ENCODE measurements at regions not wholly inside any gene's neighbourhood (a gene's known extent, or its start where the extent isn't known, plus 50 kb on each side); places are given as distances from the start of the nearest gene placed in this dataset.

DNA sequence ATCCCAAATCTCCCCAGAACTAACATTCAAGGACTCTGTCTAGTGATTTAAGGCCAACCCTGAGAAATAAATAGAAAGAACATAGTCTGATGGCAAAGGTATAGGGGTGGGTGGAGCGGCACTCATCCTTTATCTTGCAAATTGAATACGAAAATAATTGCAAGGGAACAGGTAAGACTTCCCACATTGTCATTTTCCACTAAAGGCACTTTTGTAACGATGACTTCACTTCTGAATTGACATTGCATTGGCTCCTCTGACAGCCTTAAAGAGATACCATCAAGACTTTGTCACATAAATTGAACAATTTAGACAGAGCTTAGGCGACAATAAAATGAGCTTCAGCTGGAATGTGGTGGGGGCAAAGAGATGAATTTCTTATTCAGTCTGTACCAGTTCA lies 75.3 kb upstream of the PLCL2 start:
- peaks cover 3% of the 10 kb centered on the region for H3K27me3 ChIP-seq (ENCODE audit: insufficient read depth, low read length)
- no peaks in the 10 kb centered on the region for H3K9me3 ChIP-seq (ENCODE audit: low read length)
- H3K4me3 ChIP-seq (ENCODE audit: low read length) = no peak overlapping the region
- no peaks in the 10 kb centered on the region for H3K36me3 ChIP-seq (ENCODE audit: insufficient read depth, low read length)
- H3K4me1 ChIP-seq (ENCODE audit: insufficient read depth, low read length) = peaks cover 6% of the 10 kb centered on the region
- H2AFZ ChIP-seq (ENCODE audit: low read depth, low read length) = no peak overlapping the region

DNA sequence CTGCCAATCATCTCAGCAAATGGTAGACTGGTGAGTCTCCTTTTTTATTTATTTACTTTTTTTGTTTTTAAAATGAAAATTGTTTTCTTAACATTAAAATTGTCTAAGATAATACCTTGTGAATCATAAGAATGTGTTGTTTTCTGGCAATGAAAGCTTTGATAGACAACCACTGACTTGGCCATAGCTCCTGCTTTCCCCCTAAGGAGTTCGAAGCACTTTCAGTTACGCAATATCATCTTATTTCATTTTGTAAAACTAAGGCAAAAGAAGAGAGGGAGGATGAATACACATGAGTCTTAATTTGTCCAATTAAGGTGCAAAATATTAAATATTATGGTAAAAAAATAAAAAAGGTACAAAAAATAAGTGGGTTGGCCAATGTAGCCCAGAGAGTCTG lies 74.8 kb upstream of the PLCL2 start:
- H3K36me3 ChIP-seq (ENCODE audit: insufficient read depth, low read length) = no peaks in the 10 kb centered on the region
- H3K4me3 ChIP-seq (ENCODE audit: low read length) = no peak overlapping the region
- H3K27me3 ChIP-seq (ENCODE audit: insufficient read depth, low read length) = no peaks in the 10 kb centered on the region
- no peaks in the 10 kb centered on the region for H3K9me3 ChIP-seq (ENCODE audit: low read length)
- peaks cover 6% of the 10 kb centered on the region for H3K4me1 ChIP-seq (ENCODE audit: insufficient read depth, low read length)
- no peak overlapping the region for H2AFZ ChIP-seq (ENCODE audit: low read depth, low read length)

DNA sequence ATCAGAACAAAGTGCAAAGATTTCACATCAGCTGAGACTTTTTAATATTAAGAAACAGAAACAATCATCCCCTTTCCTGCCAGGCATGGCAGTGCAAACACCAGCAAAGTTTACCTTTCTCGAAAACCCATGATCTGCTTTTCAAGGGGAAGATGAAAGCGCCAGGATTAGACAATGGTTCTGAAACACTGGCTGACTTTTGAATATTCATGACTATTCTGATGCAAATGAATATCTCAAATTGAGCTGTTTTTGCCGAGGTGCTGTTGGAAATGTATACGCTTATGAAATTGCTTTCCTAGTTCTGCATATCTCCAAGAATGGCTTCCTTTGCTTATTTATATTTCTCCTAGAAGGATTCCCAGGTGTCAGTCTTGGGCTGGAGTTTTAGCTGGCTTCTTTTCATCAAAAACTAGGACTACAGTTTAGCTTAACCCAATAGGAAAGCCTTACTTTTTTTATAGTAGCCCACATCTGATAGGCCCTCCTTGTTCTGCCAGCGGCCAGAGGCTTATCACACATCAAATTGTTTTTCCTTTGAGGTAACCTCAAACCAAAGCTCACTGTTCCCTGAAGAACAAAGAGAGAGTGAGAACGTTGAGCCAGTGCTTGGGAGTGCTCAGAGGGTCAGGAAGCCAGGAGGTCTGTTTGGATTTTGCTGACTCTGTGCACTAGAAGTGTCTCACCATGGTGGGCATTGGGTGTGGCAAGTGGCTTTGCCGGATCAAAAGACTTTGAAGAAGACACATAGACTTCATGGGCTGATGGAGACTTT lies 74.0 kb upstream of the PLCL2 start:
- Histone ChIP-seq H2AFZ (ENCODE audit: low read depth, low read length) (no peak overlapping the region), H3K9me3 (ENCODE audit: low read length) (no peaks in the 10 kb centered on the region), H3K36me3 (ENCODE audit: insufficient read depth, low read length) (no peaks in the 10 kb centered on the region), H3K4me3 (ENCODE audit: low read length) (no peak overlapping the region), H3K4me1 (ENCODE audit: insufficient read depth, low read length) (peaks cover 6% of the 10 kb centered on the region), H3K27me3 (ENCODE audit: insufficient read depth, low read length) (no peaks in the 10 kb centered on the region)

DNA sequence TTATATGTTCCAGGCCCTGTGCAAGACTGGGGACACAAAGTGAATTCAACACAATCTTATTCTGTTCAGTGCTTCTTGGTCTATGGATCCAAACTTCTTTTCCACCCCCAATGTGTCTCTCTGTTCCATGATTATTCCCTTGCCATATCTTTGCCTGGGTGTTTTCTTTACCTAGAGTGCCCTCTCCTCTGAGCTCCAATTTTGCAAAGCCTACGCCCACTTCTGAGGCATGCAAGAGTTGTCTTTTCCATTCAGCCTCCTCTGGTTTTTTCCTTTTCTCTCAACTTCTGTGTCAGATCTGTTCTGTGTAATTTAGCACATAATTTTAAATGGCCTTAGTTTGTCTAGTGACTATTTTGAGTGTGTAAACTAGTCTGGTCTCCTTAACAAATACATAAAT lies 72.8 kb upstream of the PLCL2 start:
- no peaks in the 10 kb centered on the region for H3K9me3 ChIP-seq (ENCODE audit: low read length)
- H3K4me1 ChIP-seq (ENCODE audit: insufficient read depth, low read length) = peaks cover 6% of the 10 kb centered on the region
- no peak overlapping the region for H3K4me3 ChIP-seq (ENCODE audit: low read length)
- no peaks in the 10 kb centered on the region for H3K27me3 ChIP-seq (ENCODE audit: insufficient read depth, low read length)
- H3K36me3 ChIP-seq (ENCODE audit: insufficient read depth, low read length) = no peaks in the 10 kb centered on the region
- H2AFZ ChIP-seq (ENCODE audit: low read depth, low read length) = no peak overlapping the region

DNA sequence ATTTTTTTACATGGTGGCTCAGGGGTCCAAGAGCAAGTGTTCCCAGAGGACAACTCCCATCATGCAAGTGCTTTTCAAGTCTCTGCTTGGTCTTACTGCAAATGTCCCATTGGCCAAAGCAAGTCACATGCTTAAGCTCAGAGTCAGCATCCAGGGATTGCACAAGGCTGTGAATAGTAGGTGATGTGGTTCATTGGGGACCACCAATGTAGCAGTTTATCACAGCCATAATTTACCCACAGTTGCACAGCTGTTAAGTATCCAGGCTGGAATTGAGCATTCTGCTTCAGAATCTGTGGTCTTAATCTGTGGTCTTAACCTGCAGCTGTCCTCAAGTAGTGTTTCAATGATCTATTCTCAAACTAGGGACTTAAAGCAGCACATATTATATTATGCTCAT lies 71.4 kb upstream of the PLCL2 start:
- H3K9me3 ChIP-seq (ENCODE audit: low read length) = no peaks in the 10 kb centered on the region
- no peaks in the 10 kb centered on the region for H3K27me3 ChIP-seq (ENCODE audit: insufficient read depth, low read length)
- no peaks in the 10 kb centered on the region for H3K36me3 ChIP-seq (ENCODE audit: insufficient read depth, low read length)
- H3K4me3 ChIP-seq (ENCODE audit: low read length) = no peak overlapping the region
- H2AFZ ChIP-seq (ENCODE audit: low read depth, low read length) = no peak overlapping the region
- H3K4me1 ChIP-seq (ENCODE audit: insufficient read depth, low read length) = peaks cover 6% of the 10 kb centered on the region

DNA sequence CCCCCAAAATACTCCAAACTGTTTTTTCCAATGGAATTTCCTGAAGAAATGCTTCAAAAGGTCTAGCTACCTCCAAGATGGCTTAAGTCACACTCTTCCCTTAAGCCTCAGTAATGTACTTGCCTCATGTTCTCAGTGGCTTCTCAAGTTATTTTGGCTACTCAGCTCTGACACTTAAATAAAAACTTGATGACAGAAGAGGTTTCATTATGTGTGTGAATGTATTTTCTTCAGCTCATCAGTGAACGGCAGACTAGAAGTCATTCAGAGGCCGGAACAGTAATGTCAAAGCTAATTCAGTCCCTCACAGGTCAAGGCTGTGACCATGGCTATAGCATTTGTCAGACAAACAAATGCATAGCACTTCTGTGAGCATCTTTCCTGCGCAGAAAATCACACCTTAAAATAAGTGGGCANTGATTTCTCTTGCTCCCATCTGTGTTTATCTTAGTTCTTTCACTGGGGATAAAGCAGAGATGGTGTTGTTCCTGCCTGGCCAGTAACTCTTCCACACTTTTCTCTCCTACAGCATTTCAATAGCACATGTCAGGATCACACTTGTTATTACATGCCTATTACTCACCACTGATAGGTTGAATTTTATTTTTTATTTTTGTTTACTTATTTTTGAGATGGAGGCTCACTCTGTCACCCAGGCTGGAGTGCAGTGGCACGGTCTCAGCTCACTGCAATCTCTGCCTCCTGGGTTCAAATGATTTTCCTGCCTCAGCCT lies 68.5 kb upstream of the PLCL2 start:
- H3K4me1 ChIP-seq (ENCODE audit: insufficient read depth, low read length) = no peaks in the 10 kb centered on the region
- H3K36me3 ChIP-seq (ENCODE audit: insufficient read depth, low read length) = no peaks in the 10 kb centered on the region
- H3K4me3 ChIP-seq (ENCODE audit: low read length) = no peak overlapping the region
- H2AFZ ChIP-seq (ENCODE audit: low read depth, low read length) = no peak overlapping the region
- H3K9me3 ChIP-seq (ENCODE audit: low read length) = no peaks in the 10 kb centered on the region
- H3K27me3 ChIP-seq (ENCODE audit: insufficient read depth, low read length) = no peaks in the 10 kb centered on the region

DNA sequence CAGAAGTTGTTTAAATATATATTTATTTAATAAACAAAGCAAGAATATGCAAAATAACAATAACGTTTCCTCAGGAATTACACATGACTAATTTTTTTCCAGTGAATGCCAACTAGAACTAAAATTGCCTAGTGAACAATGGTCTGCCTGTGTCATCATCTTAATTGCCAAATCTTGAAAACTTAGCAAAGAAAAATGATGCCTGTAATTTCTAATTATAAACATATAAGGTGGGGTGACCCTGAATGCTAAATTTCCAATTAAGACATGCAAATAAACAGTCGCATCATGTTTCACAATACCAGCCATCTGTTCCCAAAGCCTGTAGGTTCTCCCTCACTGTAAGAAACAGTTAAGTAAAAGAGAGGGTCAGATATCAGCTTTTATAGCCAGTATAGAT lies 67.6 kb upstream of the PLCL2 start:
- H3K36me3 ChIP-seq (ENCODE audit: insufficient read depth, low read length) = no peaks in the 10 kb centered on the region
- no peaks in the 10 kb centered on the region for H3K9me3 ChIP-seq (ENCODE audit: low read length)
- no peak overlapping the region for H2AFZ ChIP-seq (ENCODE audit: low read depth, low read length)
- no peaks in the 10 kb centered on the region for H3K27me3 ChIP-seq (ENCODE audit: insufficient read depth, low read length)
- H3K4me1 ChIP-seq (ENCODE audit: insufficient read depth, low read length) = no peaks in the 10 kb centered on the region
- H3K4me3 ChIP-seq (ENCODE audit: low read length) = no peak overlapping the region

DNA sequence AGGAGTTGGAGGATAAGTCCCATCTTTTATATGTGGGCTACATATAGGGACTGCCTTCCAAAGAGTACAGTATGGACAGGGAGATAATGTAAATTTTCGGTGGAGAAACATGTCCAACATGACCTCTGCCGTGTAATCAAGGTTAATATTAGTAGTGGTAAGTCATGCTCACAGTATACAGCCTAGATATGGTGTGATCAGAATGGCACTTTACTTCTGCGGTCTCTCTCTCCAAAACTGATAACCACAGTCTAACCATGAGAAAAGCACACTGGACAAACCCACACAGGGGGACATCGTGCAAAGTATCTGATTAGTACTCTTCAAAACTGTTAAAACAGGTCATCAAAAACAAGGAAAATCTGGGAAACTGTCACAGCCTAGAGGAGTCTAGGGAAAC lies 66.6 kb upstream of the PLCL2 start:
- Histone ChIP-seq H2AFZ (ENCODE audit: low read depth, low read length) (no peak overlapping the region), H3K4me3 (ENCODE audit: low read length) (no peak overlapping the region), H3K9me3 (ENCODE audit: low read length) (no peaks in the 10 kb centered on the region), H3K4me1 (ENCODE audit: insufficient read depth, low read length) (no peaks in the 10 kb centered on the region), H3K36me3 (ENCODE audit: insufficient read depth, low read length) (no peaks in the 10 kb centered on the region), H3K27me3 (ENCODE audit: insufficient read depth, low read length) (no peaks in the 10 kb centered on the region)

DNA sequence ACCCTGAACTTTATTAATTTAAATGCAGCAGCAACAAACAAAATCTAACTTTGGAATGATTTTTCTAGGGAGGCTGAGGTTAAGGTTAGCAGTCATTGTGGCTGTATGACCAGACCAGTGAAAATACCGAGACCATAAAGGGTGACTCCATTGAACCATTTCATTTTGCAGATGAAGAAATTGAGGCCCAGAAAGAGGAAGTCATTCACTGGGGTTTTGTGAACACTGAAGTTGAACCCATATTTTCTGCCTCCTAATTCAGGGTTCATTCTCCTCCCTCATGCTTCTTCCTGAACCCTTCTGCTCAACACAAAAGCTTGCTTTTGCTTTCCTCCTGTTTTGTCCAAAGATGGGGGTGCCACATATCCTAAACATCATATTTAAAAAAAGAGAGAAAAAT lies 65.8 kb upstream of the PLCL2 start:
- no peak overlapping the region for H3K4me3 ChIP-seq (ENCODE audit: low read length)
- no peaks in the 10 kb centered on the region for H3K9me3 ChIP-seq (ENCODE audit: low read length)
- no peaks in the 10 kb centered on the region for H3K4me1 ChIP-seq (ENCODE audit: insufficient read depth, low read length)
- no peaks in the 10 kb centered on the region for H3K27me3 ChIP-seq (ENCODE audit: insufficient read depth, low read length)
- no peak overlapping the region for H2AFZ ChIP-seq (ENCODE audit: low read depth, low read length)
- H3K36me3 ChIP-seq (ENCODE audit: insufficient read depth, low read length) = no peaks in the 10 kb centered on the region

DNA sequence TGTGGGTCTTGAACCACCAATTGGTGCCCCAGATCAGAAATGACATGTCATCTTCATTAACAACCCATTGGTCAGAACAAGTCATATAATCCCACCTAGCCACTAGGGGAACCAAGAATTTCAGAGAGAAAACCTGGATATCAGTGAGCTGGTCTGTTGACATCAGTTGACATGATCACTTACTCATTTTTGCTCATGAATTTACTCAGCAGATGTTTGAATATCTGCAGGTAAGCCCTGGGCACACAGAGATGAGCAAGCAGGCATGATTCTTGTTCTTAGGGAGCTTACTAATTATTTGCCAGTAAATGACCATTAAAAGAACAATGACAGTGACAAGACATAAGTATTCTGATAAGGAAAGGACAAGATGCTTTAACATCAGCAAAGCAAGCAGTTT lies 64.3 kb upstream of the PLCL2 start:
- Histone ChIP-seq H3K9me3 (ENCODE audit: low read length) (no peaks in the 10 kb centered on the region), H3K4me3 (ENCODE audit: low read length) (no peak overlapping the region), H3K4me1 (ENCODE audit: insufficient read depth, low read length) (no peaks in the 10 kb centered on the region), H2AFZ (ENCODE audit: low read depth, low read length) (no peak overlapping the region), H3K27me3 (ENCODE audit: insufficient read depth, low read length) (no peaks in the 10 kb centered on the region), H3K36me3 (ENCODE audit: insufficient read depth, low read length) (no peaks in the 10 kb centered on the region)

DNA sequence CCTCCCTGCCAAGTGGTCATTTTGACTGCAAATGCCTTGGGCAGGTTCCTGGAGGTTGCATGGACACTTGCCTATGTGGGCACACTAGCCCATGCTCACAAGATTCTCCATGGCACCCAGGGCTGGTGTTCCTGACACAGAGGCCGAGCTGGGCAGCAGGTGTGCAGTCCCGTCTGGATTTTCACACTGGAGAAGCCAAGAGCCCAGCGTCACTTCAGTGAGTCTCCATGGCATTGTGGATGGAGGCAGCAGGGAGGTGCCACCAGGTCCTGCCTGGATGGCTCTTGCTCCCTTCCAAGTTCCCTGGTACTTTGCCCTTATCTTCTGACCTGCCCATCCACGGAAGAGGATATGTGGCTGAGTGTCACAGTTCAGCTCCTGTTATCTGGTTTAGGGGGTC lies 63.7 kb upstream of the PLCL2 start:
- Histone ChIP-seq H3K4me1 (ENCODE audit: insufficient read depth, low read length) (no peaks in the 10 kb centered on the region), H3K27me3 (ENCODE audit: insufficient read depth, low read length) (no peaks in the 10 kb centered on the region), H3K4me3 (ENCODE audit: low read length) (no peak overlapping the region), H2AFZ (ENCODE audit: low read depth, low read length) (no peak overlapping the region), H3K9me3 (ENCODE audit: low read length) (no peaks in the 10 kb centered on the region), H3K36me3 (ENCODE audit: insufficient read depth, low read length) (no peaks in the 10 kb centered on the region)

DNA sequence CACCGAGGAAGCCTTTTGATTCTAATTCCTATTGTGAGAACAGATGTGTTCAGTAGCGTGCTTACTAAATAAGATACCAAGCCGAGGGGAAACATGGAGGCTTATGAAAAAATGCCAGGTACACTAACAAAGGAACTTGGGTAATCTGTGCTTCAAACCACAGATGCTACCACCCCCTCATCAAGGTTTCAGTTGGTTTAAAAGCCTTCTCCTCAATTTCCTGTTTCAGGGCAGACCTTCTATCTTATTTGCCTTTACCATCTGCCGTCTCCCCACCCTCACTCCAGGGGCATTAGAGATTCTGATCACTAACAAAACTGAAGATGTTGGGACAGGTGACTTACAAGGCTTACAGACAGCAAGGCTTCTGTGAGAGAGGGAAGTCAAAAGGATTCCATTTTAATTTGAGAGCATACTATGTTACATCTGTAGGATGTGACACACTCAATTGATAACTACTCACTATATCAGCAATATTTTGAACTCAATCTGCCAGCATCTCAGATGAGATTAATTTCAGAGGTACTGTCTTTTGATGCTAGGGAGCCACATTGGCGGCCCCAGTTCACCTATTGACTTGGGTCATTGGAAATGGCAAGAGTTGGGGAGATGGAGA lies 60.6 kb upstream of the PLCL2 start:
- no peaks in the 10 kb centered on the region for H3K9me3 ChIP-seq (ENCODE audit: low read length)
- H3K4me3 ChIP-seq (ENCODE audit: low read length) = no peak overlapping the region
- no peaks in the 10 kb centered on the region for H3K27me3 ChIP-seq (ENCODE audit: insufficient read depth, low read length)
- no peaks in the 10 kb centered on the region for H3K36me3 ChIP-seq (ENCODE audit: insufficient read depth, low read length)
- no peaks in the 10 kb centered on the region for H3K4me1 ChIP-seq (ENCODE audit: insufficient read depth, low read length)
- H2AFZ ChIP-seq (ENCODE audit: low read depth, low read length) = no peak overlapping the region

DNA sequence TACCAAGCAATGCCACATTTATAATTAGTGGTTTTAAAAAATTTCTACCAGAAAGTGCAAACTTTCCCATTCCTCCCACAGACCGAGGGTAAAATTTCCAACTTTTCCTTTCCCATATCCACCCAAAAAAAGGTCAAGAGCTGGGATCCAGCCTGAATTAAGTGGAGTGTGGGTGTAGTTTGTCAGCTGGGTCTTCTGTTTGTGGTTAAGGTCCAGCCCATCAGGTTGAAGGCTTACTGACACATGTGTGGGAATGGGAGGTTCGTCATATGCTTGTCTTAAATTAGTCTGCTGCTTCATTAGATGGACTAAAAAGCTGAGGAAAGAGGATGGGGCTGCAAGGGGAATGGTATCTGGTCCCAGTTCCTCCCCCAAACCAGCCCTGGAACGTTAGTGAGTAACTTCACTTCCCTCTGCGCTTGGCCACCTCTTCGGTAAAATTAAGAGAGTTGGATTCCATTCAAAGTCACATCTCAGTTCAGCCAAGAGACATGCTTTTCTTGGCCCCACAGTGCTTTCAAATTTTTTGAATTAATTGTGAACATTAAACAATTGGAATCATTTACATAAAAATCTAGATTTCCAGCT lies 59.0 kb upstream of the PLCL2 start:
- no peaks in the 10 kb centered on the region for H3K9me3 ChIP-seq (ENCODE audit: low read length)
- no peaks in the 10 kb centered on the region for H3K27me3 ChIP-seq (ENCODE audit: insufficient read depth, low read length)
- H3K36me3 ChIP-seq (ENCODE audit: insufficient read depth, low read length) = no peaks in the 10 kb centered on the region
- H2AFZ ChIP-seq (ENCODE audit: low read depth, low read length) = no peak overlapping the region
- no peak overlapping the region for H3K4me3 ChIP-seq (ENCODE audit: low read length)
- no peaks in the 10 kb centered on the region for H3K4me1 ChIP-seq (ENCODE audit: insufficient read depth, low read length)
